Type B pancreatic cell (in vitro differentiated cells): ENCODE measurements at regions not wholly inside any gene's neighbourhood (a gene's known extent, or its start where the extent isn't known, plus 50 kb on each side); places are given as distances from the start of the nearest gene placed in this dataset.

Experiments used
- DNase-seq: peaks from one replicate; pipeline ENCODE4 v3.0.0; 2021; ENCODE audit warnings: mixed read lengths; ENCODE audit not compliant: unreplicated experiment; ENCODE audit errors: extremely low spot score
- H3K27ac Mint-ChIP-seq: 2 replicates; pipeline ENCODE4 v1.8.0; 2021; ENCODE audit warnings: mild to moderate bottlenecking, mixed read lengths
- H3K27me3 Mint-ChIP-seq: 2 replicates; pipeline ENCODE4 v1.8.0; 2021; ENCODE audit warnings: mixed read lengths
- H3K36me3 Mint-ChIP-seq: 2 replicates; pipeline ENCODE4 v1.8.0; 2021; ENCODE audit warnings: mixed read lengths
- H3K4me1 Mint-ChIP-seq: one replicate; pipeline ENCODE4 v1.8.0; 2021; ENCODE audit warnings: mixed read lengths; ENCODE audit not compliant: unreplicated experiment
- H3K4me3 Mint-ChIP-seq: 2 replicates; pipeline ENCODE4 v1.8.0; 2021; ENCODE audit warnings: mild to moderate bottlenecking, mixed read lengths
- H3K9me3 Mint-ChIP-seq: 2 replicates; pipeline ENCODE4 v1.8.0; 2021; ENCODE audit warnings: mixed read lengths
- TF ChIP-seq, protein P1 (sequence below): fragments of 200-600 bp; sonication (generic); conservative IDR thresholded peaks from 2 replicates; pipeline ENCODE4 v1.5.0; 2021; ENCODE audit warnings: antibody characterized with exemption, mild to moderate bottlenecking

DNA sequence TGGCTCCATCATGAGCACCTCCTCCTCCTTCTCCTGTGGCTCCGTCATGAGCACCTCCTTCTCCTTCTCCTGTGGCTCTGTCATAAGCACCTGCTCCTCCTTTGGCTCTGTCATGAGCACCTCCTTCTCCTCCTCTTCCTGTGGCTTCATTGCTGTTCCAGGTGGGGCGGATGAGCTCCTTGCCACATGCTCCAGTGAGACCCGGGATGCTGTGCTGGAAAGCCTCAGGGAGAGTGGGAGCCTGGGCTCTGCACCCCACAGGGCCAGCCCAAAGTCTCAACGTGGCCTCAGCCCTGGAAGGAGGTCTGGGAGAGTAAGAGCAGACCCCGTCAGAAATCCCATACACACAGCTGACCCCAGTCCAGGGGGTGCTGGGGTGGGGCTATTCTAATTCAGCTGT, 380.7 kb downstream of the TCERG1L start:
- H3K4me1 Mint-ChIP-seq, result peaks cover 19% of the 10 kb centered on the region
- no peak for DNase-seq
- no peaks in the 10 kb centered on the region for H3K36me3 Mint-ChIP-seq
- H3K4me3 Mint-ChIP-seq, result no peak overlapping the region
- H3K27me3 Mint-ChIP-seq, result peaks cover 9% of the 10 kb centered on the region
- no peaks in the 10 kb centered on the region for H3K9me3 Mint-ChIP-seq
- H3K27ac Mint-ChIP-seq, result no peak overlapping the region
- TF ChIP-seq, protein P1, sequence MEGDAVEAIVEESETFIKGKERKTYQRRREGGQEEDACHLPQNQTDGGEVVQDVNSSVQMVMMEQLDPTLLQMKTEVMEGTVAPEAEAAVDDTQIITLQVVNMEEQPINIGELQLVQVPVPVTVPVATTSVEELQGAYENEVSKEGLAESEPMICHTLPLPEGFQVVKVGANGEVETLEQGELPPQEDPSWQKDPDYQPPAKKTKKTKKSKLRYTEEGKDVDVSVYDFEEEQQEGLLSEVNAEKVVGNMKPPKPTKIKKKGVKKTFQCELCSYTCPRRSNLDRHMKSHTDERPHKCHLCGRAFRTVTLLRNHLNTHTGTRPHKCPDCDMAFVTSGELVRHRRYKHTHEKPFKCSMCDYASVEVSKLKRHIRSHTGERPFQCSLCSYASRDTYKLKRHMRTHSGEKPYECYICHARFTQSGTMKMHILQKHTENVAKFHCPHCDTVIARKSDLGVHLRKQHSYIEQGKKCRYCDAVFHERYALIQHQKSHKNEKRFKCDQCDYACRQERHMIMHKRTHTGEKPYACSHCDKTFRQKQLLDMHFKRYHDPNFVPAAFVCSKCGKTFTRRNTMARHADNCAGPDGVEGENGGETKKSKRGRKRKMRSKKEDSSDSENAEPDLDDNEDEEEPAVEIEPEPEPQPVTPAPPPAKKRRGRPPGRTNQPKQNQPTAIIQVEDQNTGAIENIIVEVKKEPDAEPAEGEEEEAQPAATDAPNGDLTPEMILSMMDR, result no peak

DNA sequence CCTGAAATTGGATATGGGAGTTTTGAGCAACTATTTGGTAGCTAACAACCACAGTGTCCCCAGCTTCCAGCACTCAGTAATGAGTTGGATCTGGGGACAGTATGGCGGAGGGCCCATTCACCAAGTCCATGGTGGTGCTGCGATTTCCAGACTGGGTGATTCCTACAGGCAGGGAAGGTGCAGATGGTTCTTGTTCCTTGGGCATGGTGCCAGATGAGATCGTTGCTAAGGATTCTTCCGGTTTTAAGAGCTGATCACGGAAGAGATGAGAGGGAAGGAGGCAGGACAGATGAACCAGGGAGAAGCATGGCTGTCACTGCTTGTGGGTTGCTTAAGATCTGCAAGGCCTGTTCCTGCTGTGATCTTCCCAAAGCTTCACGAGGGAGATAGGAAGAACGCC, 380.3 kb downstream of the TCERG1L start:
- peaks cover 9% of the 10 kb centered on the region for H3K27me3 Mint-ChIP-seq
- no peak overlapping the region for H3K4me3 Mint-ChIP-seq
- TF ChIP-seq, protein P1, result no peak
- H3K9me3 Mint-ChIP-seq, result no peaks in the 10 kb centered on the region
- H3K27ac Mint-ChIP-seq, result no peak overlapping the region
- no peak for DNase-seq
- H3K36me3 Mint-ChIP-seq, result no peaks in the 10 kb centered on the region
- H3K4me1 Mint-ChIP-seq, result peaks cover 20% of the 10 kb centered on the region

DNA sequence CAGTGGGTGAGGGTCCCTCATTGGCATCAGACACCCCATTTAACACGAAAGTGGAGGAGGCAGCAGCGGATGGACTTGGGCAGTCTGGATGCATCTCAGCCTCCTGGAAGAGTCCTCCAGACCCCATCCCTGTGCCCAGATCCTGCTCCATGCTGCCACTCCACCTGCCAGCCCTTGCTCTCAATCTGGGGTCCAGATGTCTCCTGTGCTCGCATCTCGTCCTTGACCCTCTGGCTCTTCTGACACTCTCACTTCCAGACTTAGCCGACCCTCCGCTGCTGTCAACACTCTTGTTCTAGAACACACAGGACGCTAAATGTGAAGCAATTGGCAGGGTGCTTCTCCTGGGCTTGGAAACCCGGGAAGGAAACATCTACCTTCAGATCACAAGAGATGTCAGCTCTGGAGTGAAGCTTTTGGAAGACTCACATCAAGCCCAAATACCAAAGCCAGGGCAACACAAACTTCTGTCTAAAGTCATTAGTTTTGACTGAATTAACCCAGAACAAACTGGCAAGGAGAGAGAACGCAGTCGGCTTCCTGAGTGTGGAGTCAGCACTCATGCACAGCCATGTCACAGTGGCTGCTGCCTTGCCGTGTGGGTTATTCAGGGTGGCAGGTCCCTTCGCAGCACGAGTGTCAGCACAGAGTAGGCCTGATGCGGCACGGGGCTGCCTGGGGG, 379.1 kb downstream of the TCERG1L start:
- H3K9me3 Mint-ChIP-seq, result no peaks in the 10 kb centered on the region
- H3K4me1 Mint-ChIP-seq, result peaks cover 24% of the 10 kb centered on the region
- TF ChIP-seq, protein P1, result no peak
- no peaks in the 10 kb centered on the region for H3K36me3 Mint-ChIP-seq
- no peak overlapping the region for H3K4me3 Mint-ChIP-seq
- peak overlapping the region; percentile 27 for H3K27ac Mint-ChIP-seq
- peaks cover 9% of the 10 kb centered on the region for H3K27me3 Mint-ChIP-seq
- DNase-seq, result no peak

DNA sequence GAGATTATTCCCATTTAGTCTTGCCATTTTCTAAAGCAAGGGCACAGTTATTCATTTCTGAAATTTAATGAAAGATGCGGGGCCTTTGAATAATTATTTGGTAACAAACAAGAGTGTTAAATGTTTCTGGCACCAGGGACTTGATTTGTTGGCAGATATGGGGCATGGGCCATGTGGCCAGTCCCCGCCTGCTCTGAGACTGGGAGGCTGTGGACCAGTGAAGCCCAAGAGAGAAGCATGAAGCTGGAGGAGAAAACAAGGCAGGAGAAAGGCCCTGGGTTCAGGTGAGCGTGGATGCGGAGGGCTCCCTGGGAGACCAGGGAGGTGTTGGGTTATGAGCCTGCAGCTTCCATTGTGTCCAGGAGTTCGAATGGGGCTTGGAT, 378.5 kb downstream of the TCERG1L start:
- TF ChIP-seq, protein P1, result no peak
- H3K4me3 Mint-ChIP-seq, result no peak overlapping the region
- peak overlapping the region; percentile 27 for H3K27ac Mint-ChIP-seq
- peaks cover 12% of the 10 kb centered on the region for H3K27me3 Mint-ChIP-seq
- H3K36me3 Mint-ChIP-seq, result no peaks in the 10 kb centered on the region
- H3K4me1 Mint-ChIP-seq, result peaks cover 24% of the 10 kb centered on the region
- DNase-seq, result no peak
- no peaks in the 10 kb centered on the region for H3K9me3 Mint-ChIP-seq

DNA sequence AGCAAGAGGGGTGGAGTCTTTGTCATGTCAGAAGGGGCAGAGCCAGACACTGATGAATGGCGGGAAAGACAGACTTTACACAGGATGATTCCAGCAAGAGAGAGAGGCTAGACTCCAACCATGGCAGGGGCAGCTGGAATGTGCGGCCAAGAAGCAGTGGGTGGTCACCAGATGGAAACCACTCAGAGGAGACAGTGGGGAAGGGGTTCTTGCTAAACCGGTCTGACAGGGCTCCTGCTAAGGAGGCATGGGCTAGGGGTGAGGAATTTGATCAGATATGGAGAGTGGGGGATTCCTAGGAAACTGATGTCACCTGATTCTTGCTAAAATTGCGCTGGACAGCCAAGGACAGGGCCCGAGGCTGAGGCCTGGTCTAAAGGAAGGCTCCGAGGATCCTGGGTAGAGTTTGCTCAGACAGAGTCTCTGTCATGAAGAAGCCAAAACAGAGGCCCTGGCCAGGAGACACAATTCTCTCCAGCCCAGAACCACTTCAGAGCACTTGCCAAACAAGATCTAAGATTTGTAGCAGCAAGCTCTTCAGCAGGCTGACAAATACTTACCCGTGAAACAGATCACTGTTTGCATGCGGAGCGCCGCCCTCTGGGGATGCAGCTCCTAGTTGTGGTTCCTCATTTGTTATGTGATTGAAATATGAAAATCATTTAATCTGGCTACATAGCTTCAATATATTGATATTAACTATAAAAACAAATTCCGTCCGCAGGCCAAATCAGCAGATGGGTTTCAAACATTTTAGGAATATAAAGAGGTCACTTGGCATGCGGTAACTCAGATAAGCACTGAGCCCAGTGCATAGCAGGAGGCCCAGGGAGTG, 377.0 kb downstream of the TCERG1L start:
- DNase-seq, result peak; percentile 61
- TF ChIP-seq, protein P1, result no peak
- Mint-ChIP-seq H3K27me3 (peaks cover 14% of the 10 kb centered on the region), H3K4me1 (peaks cover 21% of the 10 kb centered on the region), H3K4me3 (peak overlapping the region; percentile 69), H3K9me3 (no peaks in the 10 kb centered on the region), H3K36me3 (no peaks in the 10 kb centered on the region), H3K27ac (peak overlapping the region; percentile 93)
